Fibroblast of skin of scalp (primary cell): ENCODE measurements at regions not wholly inside any gene's neighbourhood (a gene's known extent, or its start where the extent isn't known, plus 50 kb on each side); places are given as distances from the start of the nearest gene placed in this dataset.

Experiments
- DNase-seq: peaks from one replicate; pipeline ENCODE4 v3.0.0-alpha.2; 2013

- no peak for DNase-seq
Measured at GRCh38 chr9:96087669-96088299, 212.3 kb downstream of the ERCC6L2 start.

DNA sequence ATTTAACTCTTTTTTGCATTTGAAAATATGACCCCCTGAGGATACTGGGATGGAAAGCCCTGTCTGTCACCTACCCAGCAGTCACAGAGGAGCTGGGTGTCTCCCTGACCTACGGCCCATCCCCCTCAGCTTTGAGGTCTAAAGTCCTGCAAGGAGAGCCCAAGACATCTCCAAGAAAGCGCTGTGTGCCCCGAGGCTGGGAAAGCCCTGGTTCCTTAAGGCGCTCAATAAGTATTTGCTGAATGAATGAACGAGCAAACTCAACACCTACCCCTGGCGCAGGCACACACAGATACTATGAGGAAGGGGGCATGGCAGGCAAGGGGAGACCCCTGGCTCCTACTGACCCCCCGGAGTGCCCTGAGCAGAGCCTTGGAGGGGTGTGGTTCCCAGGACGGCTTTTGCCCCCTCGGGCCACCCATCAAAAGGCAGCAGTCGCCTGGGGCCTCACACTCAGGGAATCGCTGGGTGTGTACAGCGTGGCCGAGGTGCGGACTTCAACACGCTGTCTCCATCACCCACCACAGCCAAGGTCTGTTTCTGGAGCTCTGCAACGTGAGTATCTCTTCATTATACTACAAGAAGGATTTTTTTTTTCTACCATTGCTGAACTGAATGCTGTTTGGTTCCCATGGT, 211.6 kb downstream of the ERCC6L2 start:
- DNase-seq: no peak

- DNase-seq: no peak
Measured at GRCh38 chr9:96085491-96086143, 210.1 kb downstream of the ERCC6L2 start.

- no peak for DNase-seq
Measured at GRCh38 chr9:96084331-96084734, 208.8 kb downstream of the ERCC6L2 start.

DNA sequence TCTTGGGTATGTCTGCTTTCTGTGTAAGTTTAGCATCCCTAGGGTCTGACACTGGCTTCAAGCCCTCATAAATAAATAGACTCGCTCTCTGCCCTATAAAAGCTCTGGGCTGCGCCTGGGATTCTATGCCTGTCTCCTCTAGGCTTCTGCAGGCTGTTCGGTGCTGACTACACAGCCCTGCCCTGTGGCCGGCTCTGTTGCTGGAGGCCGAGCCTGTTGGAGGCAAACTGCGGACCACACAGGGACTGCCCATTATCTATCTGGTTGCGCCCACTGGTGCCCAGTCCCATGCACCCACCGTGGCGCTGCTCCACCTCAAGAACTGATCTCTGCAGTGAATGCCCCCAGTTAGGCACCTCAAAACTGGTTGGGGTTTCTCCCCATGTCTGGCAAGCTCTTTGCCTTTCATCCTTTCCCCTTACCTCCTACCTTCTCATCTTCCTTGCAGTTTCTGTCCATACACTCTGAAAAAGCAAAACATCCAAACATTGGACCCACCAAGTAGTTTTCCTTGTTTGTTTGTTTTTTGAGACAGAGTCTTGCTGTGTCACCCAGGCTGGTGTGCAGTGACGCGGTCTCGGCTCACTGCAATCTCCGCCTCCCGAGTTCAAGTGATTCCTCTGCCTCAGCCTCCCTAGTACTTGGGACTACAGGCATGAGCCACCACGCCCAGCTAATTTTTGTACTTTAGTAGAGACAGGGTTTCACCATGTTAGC, 207.2 kb downstream of the ERCC6L2 start:
- DNase-seq: no peak

DNA sequence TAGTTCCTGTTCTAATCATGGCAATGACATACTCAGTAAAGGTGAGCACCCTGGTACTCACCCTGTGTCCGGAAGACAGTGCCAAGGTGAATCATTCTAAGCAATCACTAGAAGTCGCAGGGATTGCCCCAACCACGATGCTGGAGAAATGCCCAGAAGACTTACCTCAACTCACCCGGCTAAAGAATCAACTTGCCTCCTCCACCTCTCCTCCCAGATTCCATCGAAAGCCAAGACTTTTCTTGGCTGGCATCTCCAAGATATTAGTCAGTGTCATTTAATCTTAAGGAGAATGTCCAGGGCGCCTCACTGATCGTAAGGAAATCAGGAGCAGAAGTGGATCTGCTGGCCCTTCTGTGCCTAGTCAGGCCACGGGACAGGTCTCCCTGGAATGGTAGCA, 204.9 kb downstream of the ERCC6L2 start:
- DNase-seq: no peak

- DNase-seq: no peak
Measured at GRCh38 chr9:96079779-96080178, 204.3 kb downstream of the ERCC6L2 start.

DNA sequence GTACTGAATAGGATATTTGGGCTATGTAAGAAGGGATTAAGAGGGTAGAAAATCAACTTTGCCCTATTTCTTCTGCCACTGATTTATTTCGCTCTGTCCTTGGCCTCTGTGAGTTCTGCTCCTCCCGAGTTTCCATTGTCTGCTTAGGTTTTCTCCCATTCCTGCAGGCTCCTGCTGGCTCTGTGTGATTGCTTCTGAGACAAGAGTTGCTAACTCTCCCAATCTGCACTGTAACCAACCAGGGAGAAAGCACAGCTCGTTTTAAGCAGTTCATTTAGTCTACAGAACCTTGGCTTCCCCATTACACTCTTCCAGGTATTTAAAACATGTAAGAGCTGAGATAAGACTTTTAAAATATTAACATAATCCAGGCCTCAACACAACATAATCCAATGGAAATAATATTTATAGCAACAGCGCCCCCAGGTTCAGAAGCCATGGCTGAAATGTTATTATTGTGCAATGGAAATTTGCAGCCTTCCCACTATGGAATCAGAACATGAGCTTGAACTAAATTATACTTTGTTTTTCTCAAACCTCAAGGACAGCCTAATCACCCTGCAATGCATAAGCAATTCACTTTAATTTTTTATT, 203.5 kb downstream of the ERCC6L2 start:
- DNase-seq: no peak

- no peak for DNase-seq
Measured at GRCh38 chr9:96075757-96076156, 200.3 kb downstream of the ERCC6L2 start.

DNA sequence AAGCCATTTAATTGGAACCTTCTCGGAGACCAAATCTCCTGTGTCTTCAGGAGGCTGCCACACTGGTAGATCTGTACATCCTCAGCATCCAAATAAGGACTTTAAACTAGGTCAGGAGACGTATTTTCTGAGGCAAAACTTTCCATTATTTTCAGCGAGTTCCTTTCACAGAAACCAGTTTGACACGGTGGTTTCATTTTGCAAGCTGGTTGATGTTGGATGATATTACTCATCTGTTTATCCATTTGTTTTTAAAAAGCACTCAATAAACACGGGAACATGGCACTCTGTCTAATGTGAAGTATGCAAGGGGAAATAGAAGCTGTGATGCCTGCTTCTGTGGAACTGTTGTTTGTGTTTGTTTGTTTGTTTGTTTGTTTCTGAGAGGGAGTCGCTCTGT, 199.6 kb downstream of the ERCC6L2 start:
- DNase-seq: no peak

- DNase-seq: no peak
Measured at GRCh38 chr9:96073531-96074480, 198.3 kb downstream of the ERCC6L2 start.

GRCh38 chr9:96072930-96073329, 197.4 kb downstream of the ERCC6L2 start:
- no peak for DNase-seq

- no peak for DNase-seq
Measured at GRCh38 chr9:96071815-96072124, 196.3 kb downstream of the ERCC6L2 start.

DNA sequence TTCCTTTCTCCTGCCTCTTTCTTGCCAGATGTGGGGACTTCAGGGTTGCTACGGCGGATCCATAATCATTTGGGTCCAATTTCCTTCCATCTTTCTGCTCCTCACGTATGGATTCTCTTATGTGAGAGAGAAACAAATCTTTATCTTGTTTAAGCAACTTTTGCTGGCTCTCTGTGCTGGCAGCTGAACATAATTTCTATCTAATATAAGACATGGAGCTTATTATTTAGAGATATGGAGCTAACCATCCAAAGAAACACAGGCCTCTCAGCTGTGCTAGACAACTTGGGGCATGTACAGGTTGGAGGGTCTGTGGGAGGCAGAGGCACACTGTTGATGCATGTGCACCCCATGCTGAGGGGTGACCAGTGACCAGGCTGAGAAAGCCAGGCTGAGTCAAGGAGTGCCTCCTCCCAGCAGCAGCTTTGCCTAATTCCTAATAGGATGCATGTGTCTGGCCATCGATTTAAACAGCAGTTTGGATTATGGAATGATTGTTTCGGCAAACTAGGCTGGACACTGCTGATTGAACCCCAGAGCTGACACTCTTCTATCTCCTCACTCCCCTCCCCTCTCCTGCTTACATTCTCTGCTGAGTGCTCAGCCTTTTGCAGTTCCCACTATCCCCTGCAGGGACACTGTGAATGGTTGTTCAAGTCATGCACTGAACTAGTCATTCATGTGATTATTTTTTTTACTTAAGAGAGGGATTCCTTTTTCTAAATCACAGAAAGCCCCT, 195.8 kb downstream of the ERCC6L2 start:
- DNase-seq: peak; percentile 49

GRCh38 chr9:96069629-96070220, 194.2 kb downstream of the ERCC6L2 start:
- no peak for DNase-seq

DNA sequence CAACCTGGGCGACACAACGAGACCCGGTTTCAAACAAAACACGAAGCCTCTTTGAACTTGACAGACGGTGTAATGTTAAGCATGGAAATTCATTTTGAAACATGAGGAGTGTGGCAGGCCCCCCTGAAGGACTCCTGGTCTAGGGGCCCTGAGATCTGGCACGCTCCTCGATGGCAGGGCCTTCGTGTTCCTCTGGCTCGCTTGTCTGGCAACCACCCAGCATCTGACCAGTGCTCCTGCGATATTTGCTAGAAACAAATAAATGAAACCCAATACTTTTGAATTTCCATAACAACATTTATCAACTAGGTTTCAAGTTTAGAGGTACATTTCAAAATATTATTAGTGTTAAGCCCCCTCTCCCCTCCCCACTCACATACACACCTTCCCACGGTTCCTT, 193.0 kb downstream of the ERCC6L2 start:
- no peak for DNase-seq

DNA sequence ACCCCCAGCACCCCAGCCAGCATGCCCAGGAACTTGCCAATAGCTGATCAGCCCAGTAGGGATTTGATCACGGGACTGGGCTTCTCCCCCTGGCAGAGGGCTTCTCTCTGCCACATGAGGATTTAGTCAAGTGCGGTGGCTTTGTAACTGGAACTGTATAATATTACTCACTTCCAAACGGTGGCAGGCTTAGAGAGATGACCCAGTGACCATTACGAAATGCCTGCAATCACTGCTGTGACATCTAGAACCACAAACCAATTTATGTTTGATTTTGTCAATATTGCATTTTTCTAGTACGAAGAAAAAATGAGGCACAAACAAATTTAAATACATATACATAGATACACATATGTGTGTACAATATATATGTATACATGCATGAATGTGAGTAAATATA, 192.1 kb downstream of the ERCC6L2 start:
- no peak for DNase-seq

GRCh38 chr9:96067004-96067403, 191.5 kb downstream of the ERCC6L2 start:
- peak; percentile 60 for DNase-seq

DNA sequence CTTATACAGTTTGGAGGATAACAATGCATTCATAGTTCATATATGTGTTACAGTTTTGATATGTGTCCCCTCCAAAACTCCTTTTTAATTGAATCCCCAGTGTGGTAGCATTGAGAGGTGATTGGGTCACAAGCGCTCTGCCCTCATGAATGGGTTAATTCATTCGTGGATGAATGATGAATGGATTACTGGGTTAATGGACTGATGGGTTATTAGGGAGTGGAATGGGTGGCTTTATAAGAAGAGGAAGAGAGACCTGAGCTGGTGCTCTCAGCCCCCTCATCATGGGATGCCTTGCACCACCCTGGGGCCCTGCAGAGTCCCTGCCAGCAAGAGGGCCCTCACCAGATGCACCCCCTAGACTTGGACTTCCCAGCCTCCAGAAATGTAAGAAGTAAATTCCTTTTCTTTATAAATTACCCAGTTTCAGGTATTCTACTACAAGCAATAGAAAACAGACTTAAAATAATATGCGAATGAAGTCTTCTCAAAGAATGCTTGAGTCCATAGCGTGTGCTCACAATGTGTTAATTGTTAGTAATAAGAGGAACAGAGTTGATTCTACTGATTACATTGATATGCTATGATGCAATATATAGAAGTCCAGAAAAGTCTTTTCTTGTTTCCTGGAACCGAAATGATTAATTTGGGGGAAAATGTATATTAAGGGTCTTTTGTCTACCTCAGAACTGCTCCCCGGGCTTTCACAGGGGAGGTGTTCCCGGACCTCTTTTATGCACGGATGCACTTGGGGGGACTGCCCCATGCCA, 190.2 kb downstream of the ERCC6L2 start:
- DNase-seq: no peak

DNA sequence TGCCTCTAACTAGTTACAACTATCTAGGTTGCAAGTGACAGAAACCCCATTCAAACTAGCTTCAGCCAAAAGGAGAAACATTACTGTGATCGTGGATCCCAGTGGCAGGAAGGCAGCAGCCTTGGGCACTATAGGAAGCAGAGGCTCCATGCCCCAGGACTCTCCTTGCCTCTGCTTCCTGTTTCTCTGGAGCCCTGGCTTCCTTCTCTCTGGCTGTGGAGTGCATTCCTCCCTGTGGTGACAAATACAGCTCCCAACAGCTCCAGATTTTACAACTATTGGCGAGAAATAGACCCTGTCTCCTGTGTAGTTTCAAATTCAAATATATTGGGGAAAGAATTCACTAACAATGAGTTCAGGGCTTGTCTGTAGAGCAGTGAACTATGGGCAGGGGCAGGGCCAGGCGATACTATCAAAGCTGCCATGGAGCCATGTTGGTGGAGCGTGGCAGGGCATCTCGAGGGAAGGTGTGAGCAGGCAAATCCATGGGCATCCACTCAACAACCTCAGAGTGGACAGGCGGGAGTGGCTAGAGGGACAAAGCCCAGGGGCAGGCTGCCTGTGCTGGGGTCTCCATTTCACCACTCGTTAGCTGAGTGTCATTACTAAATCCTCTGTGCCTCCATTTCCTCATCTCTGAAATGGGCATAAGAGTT, 189.5 kb downstream of the ERCC6L2 start:
- peak; percentile 26 for DNase-seq
